IPS-15b (cell line): ENCODE measurements at regions not wholly inside any gene's neighbourhood (a gene's known extent, or its start where the extent isn't known, plus 50 kb on each side); places are given as distances from the start of the nearest gene placed in this dataset.
"Not testable (repeated sequence)": the region's sequence is repeated elsewhere in the genome, so short reads cannot be mapped to it uniquely, and the experiment has no call there.

Source experiments
- H3K27me3 ChIP-seq: one replicate; pipeline ENCODE4 v1.6.1; 2013; ENCODE audit warnings: low read length; ENCODE audit not compliant: control insufficient read depth, insufficient read depth
- H3K36me3 ChIP-seq: one replicate; pipeline ENCODE4 v1.6.1; 2013; ENCODE audit warnings: low read length; ENCODE audit not compliant: control insufficient read depth, insufficient read depth
- H3K4me1 ChIP-seq: one replicate; pipeline ENCODE4 v1.6.1; 2013; ENCODE audit warnings: mild to moderate bottlenecking, low read length; ENCODE audit not compliant: control insufficient read depth, insufficient read depth
- H3K4me3 ChIP-seq: one replicate; pipeline ENCODE4 v1.5.1; 2013; ENCODE audit warnings: low read depth, low read length
- H3K9ac ChIP-seq: one replicate; pipeline ENCODE4 v1.6.1; 2013; ENCODE audit warnings: low read depth, mild to moderate bottlenecking, low read length
- H3K9me3 ChIP-seq: one replicate; pipeline ENCODE4 v1.6.1; 2013; ENCODE audit warnings: mild to moderate bottlenecking, low read length; ENCODE audit not compliant: control insufficient read depth, insufficient read depth

DNA sequence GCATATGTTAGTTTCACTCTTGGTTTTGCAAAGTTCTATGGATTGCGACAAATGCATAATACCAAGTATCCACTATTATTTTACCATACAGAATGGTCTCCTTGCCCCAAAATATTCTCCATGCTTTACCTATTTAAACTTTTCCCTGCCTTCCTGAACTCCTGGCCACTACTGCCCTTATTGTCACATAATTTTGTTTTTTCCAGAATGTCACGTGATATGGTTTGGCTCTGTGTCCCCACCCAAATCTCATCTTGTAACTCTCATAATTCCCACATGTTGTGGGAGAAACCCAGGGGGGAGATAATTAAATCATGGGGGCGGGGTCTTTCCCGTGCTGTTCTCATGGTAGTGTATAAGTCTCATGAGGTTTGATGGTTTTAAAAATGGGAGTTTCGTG is 760.0 kb downstream of the METTL4 start:
- no peak overlapping the region for H3K9ac ChIP-seq
- H3K27me3 ChIP-seq, result no peaks in the 10 kb centered on the region
- H3K4me1 ChIP-seq, result no peaks in the 10 kb centered on the region
- no peaks in the 10 kb centered on the region for H3K36me3 ChIP-seq
- H3K4me3 ChIP-seq, result no peak overlapping the region
- no peaks in the 10 kb centered on the region for H3K9me3 ChIP-seq

DNA sequence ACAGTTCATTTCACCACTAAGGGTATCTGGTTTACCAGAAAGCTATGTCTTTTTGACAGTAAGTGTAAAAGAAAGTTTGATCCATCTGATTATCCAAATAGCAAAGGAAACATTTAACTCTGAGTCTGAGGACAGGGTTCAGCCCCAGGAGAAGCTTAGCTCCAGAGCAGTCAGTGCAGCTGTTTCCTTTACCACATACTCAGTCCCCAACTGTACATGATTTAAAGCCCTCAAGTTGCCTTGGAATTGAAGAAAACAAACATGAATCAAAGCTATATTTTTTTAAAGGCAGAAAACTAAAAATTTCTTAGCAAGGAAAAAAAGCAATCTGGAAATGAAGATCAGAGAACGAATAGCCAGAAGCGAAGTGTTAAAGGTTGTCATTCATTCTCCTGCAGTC is 746.0 kb downstream of the METTL4 start:
- H3K27me3 ChIP-seq, result no peaks in the 10 kb centered on the region
- H3K36me3 ChIP-seq, result no peaks in the 10 kb centered on the region
- no peak overlapping the region for H3K9ac ChIP-seq
- no peak overlapping the region for H3K4me3 ChIP-seq
- H3K4me1 ChIP-seq, result no peaks in the 10 kb centered on the region
- H3K9me3 ChIP-seq, result no peaks in the 10 kb centered on the region

DNA sequence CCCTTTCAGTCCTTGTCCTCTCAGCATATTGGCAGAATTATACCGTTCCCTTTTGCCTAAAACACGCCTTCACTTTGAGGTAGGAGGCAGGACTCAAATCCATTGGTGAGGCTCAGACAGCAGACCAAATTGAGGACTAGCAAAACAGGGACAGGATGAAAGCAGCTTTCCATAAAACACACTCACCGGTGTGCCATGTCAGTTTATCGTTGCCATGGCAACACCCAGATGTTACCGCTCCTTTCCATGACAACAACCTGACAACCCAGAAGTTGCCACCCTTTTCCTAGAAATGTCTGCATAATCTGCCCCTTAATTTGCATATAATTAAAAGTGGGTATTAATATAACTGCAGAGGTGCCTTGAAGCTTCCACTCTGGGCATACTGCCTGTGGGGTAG is 730.4 kb downstream of the METTL4 start:
- H3K4me1 ChIP-seq, result no peaks in the 10 kb centered on the region
- no peak overlapping the region for H3K9ac ChIP-seq
- no peaks in the 10 kb centered on the region for H3K27me3 ChIP-seq
- no peaks in the 10 kb centered on the region for H3K36me3 ChIP-seq
- no peaks in the 10 kb centered on the region for H3K9me3 ChIP-seq
- H3K4me3 ChIP-seq, result no peak overlapping the region

DNA sequence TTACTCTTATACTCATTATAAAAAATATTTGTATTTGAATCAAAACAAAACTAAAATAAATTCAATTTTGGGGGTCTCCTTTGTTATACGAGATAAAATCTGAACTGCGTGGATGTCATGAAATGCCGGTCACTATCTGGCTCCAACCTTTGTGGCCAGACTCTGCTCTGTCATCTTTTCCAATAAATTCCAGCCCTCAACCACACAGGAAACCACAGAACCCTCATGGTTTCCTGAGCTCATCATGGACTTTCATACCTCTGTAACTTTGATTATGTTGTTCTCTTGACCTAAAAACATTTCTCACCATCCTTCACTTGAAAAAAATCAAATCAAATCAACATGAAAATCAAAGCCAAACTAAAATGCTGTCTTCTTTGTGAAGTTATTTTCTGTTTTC is 724.7 kb downstream of the METTL4 start:
- no peak overlapping the region for H3K9ac ChIP-seq
- H3K4me1 ChIP-seq, result no peaks in the 10 kb centered on the region
- no peaks in the 10 kb centered on the region for H3K27me3 ChIP-seq
- H3K9me3 ChIP-seq, result no peaks in the 10 kb centered on the region
- H3K36me3 ChIP-seq, result no peaks in the 10 kb centered on the region
- no peak overlapping the region for H3K4me3 ChIP-seq

DNA sequence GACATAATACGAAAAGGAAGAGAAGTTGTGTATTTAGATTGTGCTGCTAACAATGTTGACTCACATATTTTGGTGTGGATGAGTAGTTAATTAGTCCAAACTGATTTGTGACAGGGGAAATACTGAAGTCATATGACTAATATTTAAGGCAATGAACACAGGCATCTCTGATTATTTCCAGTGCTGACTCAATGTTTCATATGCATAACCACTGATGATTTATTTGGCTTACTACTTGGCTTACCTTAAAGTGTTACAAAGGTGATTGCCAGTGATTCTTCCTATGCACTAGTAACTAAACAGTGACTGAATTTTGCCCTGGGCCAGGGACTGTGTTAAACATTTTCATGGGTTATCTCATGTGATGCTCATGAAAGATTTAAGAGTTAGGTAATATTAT is 722.6 kb downstream of the METTL4 start:
- H3K27me3 ChIP-seq, result no peaks in the 10 kb centered on the region
- no peaks in the 10 kb centered on the region for H3K4me1 ChIP-seq
- H3K9ac ChIP-seq, result no peak overlapping the region
- no peaks in the 10 kb centered on the region for H3K36me3 ChIP-seq
- H3K9me3 ChIP-seq, result no peaks in the 10 kb centered on the region
- H3K4me3 ChIP-seq, result no peak overlapping the region

DNA sequence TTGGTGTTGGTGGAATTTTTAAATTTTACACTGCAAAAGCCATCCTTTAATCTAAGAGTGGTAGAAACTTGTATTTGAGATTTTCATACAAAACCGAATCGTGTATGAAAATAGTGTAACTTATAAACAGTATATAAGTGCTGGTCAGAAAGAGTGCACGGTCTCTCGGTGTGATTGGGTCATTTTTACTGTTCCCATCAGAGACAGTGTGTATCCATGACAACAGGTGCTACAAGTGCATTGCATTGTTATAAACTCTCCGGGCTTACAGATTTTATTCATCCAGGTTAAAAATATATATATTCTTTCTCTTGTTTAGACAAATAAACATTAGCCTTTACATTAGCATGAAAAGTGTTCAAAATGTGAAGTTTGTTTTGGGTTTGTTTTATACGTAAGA is 721.9 kb downstream of the METTL4 start:
- no peaks in the 10 kb centered on the region for H3K4me1 ChIP-seq
- no peaks in the 10 kb centered on the region for H3K36me3 ChIP-seq
- no peaks in the 10 kb centered on the region for H3K9me3 ChIP-seq
- no peaks in the 10 kb centered on the region for H3K27me3 ChIP-seq
- no peak overlapping the region for H3K9ac ChIP-seq
- no peak overlapping the region for H3K4me3 ChIP-seq

DNA sequence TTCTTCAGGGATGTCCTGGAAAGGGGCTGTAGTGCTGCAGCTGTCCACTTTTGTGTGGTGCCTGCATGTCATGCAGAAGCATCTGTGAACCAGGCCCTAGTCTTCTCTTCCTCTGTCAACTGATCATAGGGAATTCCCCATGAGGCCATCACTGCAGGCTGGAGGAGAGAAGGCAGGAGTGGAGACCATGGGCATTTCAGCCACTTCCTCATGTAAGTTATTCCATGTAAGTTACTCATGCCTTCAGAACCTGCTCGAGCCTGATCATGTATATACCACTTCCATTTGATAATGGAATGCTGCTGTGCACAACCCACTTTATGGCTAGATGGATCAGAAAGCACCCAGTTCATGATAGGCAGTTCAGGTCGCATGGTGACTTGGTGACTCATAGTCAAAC is 714.0 kb downstream of the METTL4 start:
- not testable (repeated sequence) for H3K36me3 ChIP-seq, H3K9me3 ChIP-seq, H3K4me1 ChIP-seq, H3K9ac ChIP-seq, H3K27me3 ChIP-seq, H3K4me3 ChIP-seq

DNA sequence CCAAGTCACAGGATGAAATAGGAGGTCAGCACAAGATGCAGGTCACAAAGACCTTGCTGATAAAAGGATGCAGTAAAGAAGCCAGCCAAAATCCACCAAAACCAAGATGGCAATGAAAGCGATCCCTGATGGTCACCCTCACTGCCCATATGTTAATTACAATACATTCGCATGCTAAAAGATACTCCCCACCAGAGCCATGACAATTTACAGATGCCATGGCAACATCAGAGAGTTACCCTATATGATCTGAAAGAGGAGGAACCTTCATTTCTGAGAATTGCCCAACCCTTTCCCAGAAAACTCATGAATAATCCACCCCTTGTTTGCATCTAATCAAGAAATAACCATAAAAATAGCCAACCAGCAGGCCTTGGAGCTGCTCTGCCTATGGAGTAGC is 709.8 kb downstream of the METTL4 start:
- Histone ChIP-seq H3K27me3 (no peaks in the 10 kb centered on the region), H3K9me3 (no peaks in the 10 kb centered on the region), H3K4me1 (no peaks in the 10 kb centered on the region), H3K9ac (no peak overlapping the region), H3K4me3 (no peak overlapping the region), H3K36me3 (no peaks in the 10 kb centered on the region)

DNA sequence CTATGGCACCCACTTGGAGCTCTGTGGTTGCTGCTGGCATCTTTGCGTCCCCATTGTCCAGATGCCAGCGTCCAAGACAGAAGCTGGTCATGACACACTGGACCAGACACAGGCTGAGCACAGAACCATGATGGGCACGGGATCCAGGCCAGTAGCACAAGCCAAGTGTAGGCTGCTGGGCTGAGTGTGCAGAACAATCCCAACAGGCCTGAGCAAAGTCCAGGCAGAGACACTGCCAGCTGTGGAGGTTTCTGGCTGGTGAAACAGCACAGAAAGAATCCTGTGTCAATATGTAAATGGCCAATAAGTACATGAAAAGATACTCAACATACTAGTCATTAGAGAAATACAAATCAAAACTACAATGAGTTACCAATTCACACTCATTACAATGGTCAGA is 705.4 kb downstream of the METTL4 start:
- H3K9me3 ChIP-seq, result no peaks in the 10 kb centered on the region
- H3K4me3 ChIP-seq, result no peak overlapping the region
- H3K36me3 ChIP-seq, result no peaks in the 10 kb centered on the region
- no peaks in the 10 kb centered on the region for H3K4me1 ChIP-seq
- no peaks in the 10 kb centered on the region for H3K27me3 ChIP-seq
- no peak overlapping the region for H3K9ac ChIP-seq

DNA sequence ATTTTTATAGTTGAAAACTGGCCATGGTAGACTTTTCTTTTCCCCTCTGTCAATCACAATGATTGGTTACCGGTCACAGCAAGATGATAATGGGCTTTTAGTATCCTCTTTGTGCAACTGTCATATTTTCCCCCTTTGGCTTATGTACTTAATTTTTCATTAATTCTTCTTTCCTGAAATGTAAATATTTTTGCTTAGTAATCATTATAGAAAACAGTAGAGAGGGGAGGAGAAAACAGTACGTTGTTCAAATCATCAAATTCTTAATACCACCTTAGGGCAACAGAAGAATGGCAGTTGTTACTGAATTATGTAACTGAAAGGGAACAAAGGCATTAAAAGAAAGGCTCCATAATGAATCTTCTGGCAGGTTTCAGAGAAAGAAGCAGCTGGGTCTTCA is 699.0 kb downstream of the METTL4 start:
- no peaks in the 10 kb centered on the region for H3K9me3 ChIP-seq
- H3K27me3 ChIP-seq, result no peaks in the 10 kb centered on the region

DNA sequence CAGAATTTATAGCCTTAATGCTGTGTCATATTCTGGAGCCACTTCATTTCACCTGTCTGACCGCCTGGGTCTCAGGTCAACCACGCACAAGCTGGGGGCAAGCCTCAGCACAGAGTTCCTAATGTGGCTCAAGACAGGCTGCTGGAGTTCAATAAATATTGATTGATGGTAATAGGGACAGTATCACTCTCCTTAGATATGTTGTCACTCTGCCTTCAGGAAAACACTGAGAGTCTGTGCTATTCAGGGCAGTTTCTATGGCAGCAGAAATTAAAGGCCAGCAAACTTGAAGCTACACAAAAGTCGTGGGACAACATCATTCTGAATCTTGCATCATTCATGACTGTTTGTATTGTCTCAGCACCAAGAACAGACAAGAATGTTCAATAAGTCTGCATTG is 696.1 kb downstream of the METTL4 start:
- Histone ChIP-seq H3K4me3 (no peak overlapping the region), H3K9me3 (no peaks in the 10 kb centered on the region), H3K4me1 (no peaks in the 10 kb centered on the region), H3K36me3 (no peaks in the 10 kb centered on the region), H3K27me3 (no peaks in the 10 kb centered on the region), H3K9ac (no peak overlapping the region)

More for the DNA sequence above, 699.0 kb downstream of the METTL4 start:
- Histone ChIP-seq H3K4me1 (no peaks in the 10 kb centered on the region), H3K36me3 (no peaks in the 10 kb centered on the region), H3K9ac (no peak overlapping the region), H3K4me3 (no peak overlapping the region)

DNA sequence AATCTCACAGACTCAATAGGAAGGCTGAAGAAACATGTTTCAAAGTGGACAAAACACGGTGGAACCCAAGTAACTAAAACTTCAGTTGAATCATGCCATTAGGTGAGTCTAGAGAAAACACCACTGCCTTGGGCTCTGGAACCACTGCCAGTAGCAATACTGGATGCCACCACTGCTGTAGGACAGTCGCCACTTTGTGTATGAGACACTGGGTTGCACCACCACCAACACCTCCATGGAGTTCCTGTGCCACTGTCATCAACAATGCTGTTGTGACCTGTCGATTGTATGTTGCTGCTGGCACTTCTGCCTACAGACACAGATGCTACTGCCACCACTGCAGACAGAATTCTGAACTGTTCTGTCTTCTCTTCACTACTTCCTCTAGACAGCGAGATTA is 686.7 kb downstream of the METTL4 start:
- Histone ChIP-seq H3K9me3 (no peaks in the 10 kb centered on the region), H3K4me3 (no peak overlapping the region), H3K4me1 (no peaks in the 10 kb centered on the region), H3K27me3 (no peaks in the 10 kb centered on the region), H3K9ac (no peak overlapping the region), H3K36me3 (no peaks in the 10 kb centered on the region)

DNA sequence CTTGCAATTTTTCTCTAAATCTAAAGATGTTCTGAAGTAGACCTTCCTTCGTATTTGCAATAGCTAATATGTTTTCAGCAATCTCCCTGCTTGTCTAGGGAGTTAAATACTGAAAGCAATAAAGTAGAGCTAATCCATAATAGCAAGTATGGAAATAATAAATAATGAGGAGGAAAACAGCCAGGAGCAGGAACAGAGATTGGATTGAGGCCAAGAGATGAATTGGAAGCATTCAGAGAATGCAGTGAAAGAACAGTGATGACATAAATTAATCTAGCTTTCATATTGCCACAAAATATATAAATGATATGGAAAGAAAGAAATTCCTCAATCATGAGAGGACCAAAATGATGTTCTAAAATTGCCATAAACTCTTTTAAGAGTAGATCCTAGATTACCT is 679.7 kb downstream of the METTL4 start:
- H3K36me3 ChIP-seq, result no peaks in the 10 kb centered on the region
- H3K4me1 ChIP-seq, result no peaks in the 10 kb centered on the region
- H3K27me3 ChIP-seq, result no peaks in the 10 kb centered on the region
- no peak overlapping the region for H3K4me3 ChIP-seq
- H3K9ac ChIP-seq, result no peak overlapping the region
- H3K9me3 ChIP-seq, result no peaks in the 10 kb centered on the region
